ENCODE measurements at regions not wholly inside any gene's neighbourhood (a gene's known extent, or its start where the extent isn't known, plus 50 kb on each side); places are given as distances from the start of the nearest gene placed in this dataset.

- no peak for TF ChIP-seq POLR2A (IDR thresholded peaks at IDR 0.05)
- no peak for TF ChIP-seq CTCF (IDR thresholded peaks at IDR 0.05 in 4 of 5, conservative IDR thresholded peaks at IDR 0.05 in 1 of 5)
- intact Hi-C loops (cut with DNase I; ENCODE audit: low total_unique reads) (no loop called here), in situ Hi-C loops (cut with MboI; ENCODE audit: low sequenced_read_pairs in 4 of 4) (no loop called here)
- H3K36me3 ChIP-seq: no peaks in the 10 kb centered on the region
- H3K9me3 ChIP-seq: no peaks in the 10 kb centered on the region
- no peaks in the 10 kb centered on the region for H3K27me3 ChIP-seq
- H3K4me1 ChIP-seq: no peaks in the 10 kb centered on the region
- no peak overlapping the region for H3K4me3 ChIP-seq
- DNase-seq (no peak), ATAC-seq (no peak)
- H3K27ac ChIP-seq: no peak overlapping the region
Measured at GRCh38 chr5:91643797-91644196, 260.7 kb upstream of the ARRDC3 start.

GRCh38 chr5:91642581-91642980 lies 259.5 kb upstream of the ARRDC3 start:
- TF ChIP-seq CTCF (IDR thresholded peaks at IDR 0.05 in 4 of 5, conservative IDR thresholded peaks at IDR 0.05 in 1 of 5) (no peak), POLR2A (IDR thresholded peaks at IDR 0.05) (no peak)
- in situ Hi-C loops (cut with MboI; ENCODE audit: low sequenced_read_pairs in 4 of 4): no loop called here
- Histone ChIP-seq H3K36me3 (no peaks in the 10 kb centered on the region), H3K9me3 (no peaks in the 10 kb centered on the region), H3K4me1 (no peaks in the 10 kb centered on the region), H3K4me3 (no peak overlapping the region), H3K27ac (no peak overlapping the region), H3K27me3 (no peaks in the 10 kb centered on the region)
- no peak for ATAC-seq
- intact Hi-C loops (cut with DNase I; ENCODE audit: low total_unique reads): no loop called here
- no peak for DNase-seq

- H3K36me3 ChIP-seq: no peaks in the 10 kb centered on the region
- H3K4me1 ChIP-seq: no peaks in the 10 kb centered on the region
- H3K4me3 ChIP-seq: no peak overlapping the region
- in situ Hi-C loops (cut with MboI; ENCODE audit: low sequenced_read_pairs in 4 of 4) (no loop called here), intact Hi-C loops (cut with DNase I; ENCODE audit: low total_unique reads) (no loop called here)
- no peak for TF ChIP-seq POLR2A (IDR thresholded peaks at IDR 0.05)
- peak in 3 of 5 experiments; percentile 11 to 53 (median 41) for TF ChIP-seq CTCF (IDR thresholded peaks at IDR 0.05 in 4 of 5, conservative IDR thresholded peaks at IDR 0.05 in 1 of 5)
- H3K9me3 ChIP-seq: no peaks in the 10 kb centered on the region
- ATAC-seq (no peak), DNase-seq (no peak)
- H3K27ac ChIP-seq: no peak overlapping the region
- H3K27me3 ChIP-seq: no peaks in the 10 kb centered on the region
Measured at GRCh38 chr5:91641730-91642350, 258.7 kb upstream of the ARRDC3 start.

- H3K27ac ChIP-seq: no peak overlapping the region
- in situ Hi-C loops (cut with MboI; ENCODE audit: low sequenced_read_pairs in 4 of 4): no loop called here
- no peaks in the 10 kb centered on the region for H3K4me1 ChIP-seq
- no peaks in the 10 kb centered on the region for H3K36me3 ChIP-seq
- intact Hi-C loops (cut with DNase I; ENCODE audit: low total_unique reads): no loop called here
- TF ChIP-seq CTCF (IDR thresholded peaks at IDR 0.05 in 4 of 5, conservative IDR thresholded peaks at IDR 0.05 in 1 of 5) (no peak), POLR2A (IDR thresholded peaks at IDR 0.05) (no peak)
- no peak overlapping the region for H3K4me3 ChIP-seq
- no peaks in the 10 kb centered on the region for H3K27me3 ChIP-seq
- DNase-seq (no peak), ATAC-seq (no peak)
- H3K9me3 ChIP-seq: no peaks in the 10 kb centered on the region
Measured at GRCh38 chr5:91639744-91640143, 256.6 kb upstream of the ARRDC3 start.

GRCh38 chr5:91638010-91638409 lies 254.9 kb upstream of the ARRDC3 start:
- TF ChIP-seq CTCF (IDR thresholded peaks at IDR 0.05 in 4 of 5, conservative IDR thresholded peaks at IDR 0.05 in 1 of 5): no peak
- no peak for TF ChIP-seq POLR2A (IDR thresholded peaks at IDR 0.05)
- H3K27me3 ChIP-seq: no peaks in the 10 kb centered on the region
- H3K36me3 ChIP-seq: no peaks in the 10 kb centered on the region
- no peak overlapping the region for H3K27ac ChIP-seq
- no peaks in the 10 kb centered on the region for H3K9me3 ChIP-seq
- H3K4me3 ChIP-seq: no peak overlapping the region
- ATAC-seq: no peak
- no peak for DNase-seq
- intact Hi-C loops (cut with DNase I; ENCODE audit: low total_unique reads): no loop called here
- no peaks in the 10 kb centered on the region for H3K4me1 ChIP-seq
- in situ Hi-C loops (cut with MboI; ENCODE audit: low sequenced_read_pairs in 4 of 4): no loop called here
